DOHH2 (cell line): ENCODE measurements at regions not wholly inside any gene's neighbourhood (a gene's known extent, or its start where the extent isn't known, plus 50 kb on each side); places are given as distances from the start of the nearest gene placed in this dataset.

Experiments used
- CTCF ChIP-seq: fragments of 200-600 bp; sonication (generic); IDR thresholded peaks from one replicate; pipeline ENCODE4 v1.5.1; 2014; ENCODE audit warnings: antibody characterized with exemption, mild to moderate bottlenecking, low read depth, low read length; ENCODE audit not compliant: poor library complexity, severe bottlenecking
- EZH2phosphoT487 ChIP-seq: fragments of 200-600 bp; sonication (generic); IDR thresholded peaks from 2 replicates; pipeline ENCODE4 v1.6.1; 2017; ENCODE audit warnings: borderline replicate concordance, mild to moderate bottlenecking, antibody characterized with exemption, low read length, moderate library complexity, mixed read lengths

- TF ChIP-seq CTCF (no peak), EZH2phosphoT487 (no peak)
Observed at GRCh38 chr14:82112210-82112839, 578.7 kb upstream of the SEL1L start.
